MCF 10A (cell line): ENCODE measurements at regions not wholly inside any gene's neighbourhood (a gene's known extent, or its start where the extent isn't known, plus 50 kb on each side); places are given as distances from the start of the nearest gene placed in this dataset.
"Not testable (repeated sequence)": the region's sequence is repeated elsewhere in the genome, so short reads cannot be mapped to it uniquely, and the experiment has no call there.

Source experiments
- BruUV-seq: library from RNA; stranded (reverse); fragments of 400-500 nt; replicated peaks from 2 replicates; lab custom pipeline; 2021; lab: Mats Ljungman, UMichigan
- CTCF ChIA-PET: fragments of 300-600 bp; sonication (Branson Sonifier 250); formaldehyde crosslinking; extraction: SDS; loops from one replicate; lab custom pipeline; 2021; ENCODE audit warnings: antibody characterized with exemption, inconsistent platforms; lab: Yijun Ruan, JAX
- POLR2A ChIA-PET: fragments of 300-600, 350-650 bp; sonication (Branson Sonifier 250); formaldehyde crosslinking; extraction: SDS; loops from one replicate; lab custom pipeline; 2020; ENCODE audit warnings: antibody characterized with exemption, inconsistent platforms; lab: Yijun Ruan, JAX
- DNase-seq: peaks from one replicate; pipeline ENCODE4 v3.0.0-alpha.2; 2018; ENCODE audit not compliant: unreplicated experiment
- H3K27ac Mint-ChIP-seq: one replicate; pipeline ENCODE4 v1.8.0; 2022; ENCODE audit warnings: mild to moderate bottlenecking, low read depth, mixed read lengths; ENCODE audit not compliant: unreplicated experiment
- H3K27me3 Mint-ChIP-seq: one replicate; pipeline ENCODE4 v1.8.0; 2022; ENCODE audit warnings: mixed read lengths; ENCODE audit not compliant: insufficient read depth, unreplicated experiment
- H3K36me3 Mint-ChIP-seq: one replicate; pipeline ENCODE4 v1.8.0; 2022; ENCODE audit warnings: mild to moderate bottlenecking, moderate library complexity, mixed read lengths; ENCODE audit not compliant: insufficient read depth, unreplicated experiment
- H3K4me1 Mint-ChIP-seq: one replicate; pipeline ENCODE4 v1.8.0; 2022; ENCODE audit warnings: mixed read lengths; ENCODE audit not compliant: insufficient read depth, unreplicated experiment
- H3K4me3 Mint-ChIP-seq: one replicate; pipeline ENCODE4 v1.8.0; 2022; ENCODE audit warnings: mild to moderate bottlenecking, moderate library complexity, mixed read lengths; ENCODE audit not compliant: unreplicated experiment
- H3K9me3 Mint-ChIP-seq: one replicate; pipeline ENCODE4 v1.8.0; 2022; ENCODE audit warnings: mixed read lengths; ENCODE audit not compliant: unreplicated experiment
- intact Hi-C: fragments of 100-400 bp; cut with micrococcal nuclease; formaldehyde crosslinking; loops from 2 replicates; pipeline ENCODE4 v1.14.1; 2022
- TF ChIP-seq, protein P1 (sequence below): fragments of 200-600 bp; IDR thresholded peaks from one replicate; pipeline ENCODE4 v1.8.0; 2022; ENCODE audit warnings: antibody characterized with exemption, mild to moderate bottlenecking; ENCODE audit not compliant: unreplicated experiment

DNA sequence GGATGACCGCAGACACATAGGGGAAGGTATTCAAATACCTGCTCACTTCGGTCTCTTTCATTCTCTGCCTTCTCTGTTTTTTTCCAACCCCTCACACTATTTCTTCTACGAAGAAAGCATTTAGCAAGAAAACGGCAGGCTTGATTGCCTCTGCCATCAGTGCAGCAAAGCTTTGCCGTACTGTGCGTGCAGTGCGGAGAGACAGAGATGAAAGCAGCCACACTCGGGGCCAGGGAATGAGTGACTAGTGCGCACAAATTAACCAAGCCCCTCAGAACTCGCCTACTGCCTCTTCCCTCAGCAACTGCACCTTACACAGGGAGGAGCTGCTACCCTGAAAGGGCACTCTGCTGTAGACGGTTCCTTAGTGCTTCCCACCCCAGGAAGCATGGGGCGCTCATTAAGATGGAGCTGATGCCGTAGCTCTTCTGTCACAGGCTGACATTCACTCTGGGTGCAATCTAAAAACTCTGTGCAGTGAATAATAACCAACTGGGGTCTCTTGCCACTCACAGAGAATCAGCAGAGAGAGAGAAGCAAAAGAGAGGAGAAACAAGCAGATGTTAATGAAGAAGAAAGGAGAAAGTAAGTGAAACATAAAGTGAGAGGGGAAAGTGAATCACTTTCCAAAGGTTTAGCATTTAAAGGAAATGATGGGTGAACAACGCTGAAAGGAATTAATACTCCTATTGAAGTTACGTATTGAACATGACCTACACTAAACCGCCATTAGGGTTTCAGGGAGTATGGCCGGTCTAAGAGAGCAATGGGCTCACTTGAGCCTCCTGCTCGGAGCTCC is 69.4 kb downstream of the GRIN2B start:
- no peaks in the 10 kb centered on the region for H3K4me1 Mint-ChIP-seq
- no TSS peak for BruUV-seq
- no peak overlapping the region for H3K4me3 Mint-ChIP-seq
- TF ChIP-seq, protein P1, sequence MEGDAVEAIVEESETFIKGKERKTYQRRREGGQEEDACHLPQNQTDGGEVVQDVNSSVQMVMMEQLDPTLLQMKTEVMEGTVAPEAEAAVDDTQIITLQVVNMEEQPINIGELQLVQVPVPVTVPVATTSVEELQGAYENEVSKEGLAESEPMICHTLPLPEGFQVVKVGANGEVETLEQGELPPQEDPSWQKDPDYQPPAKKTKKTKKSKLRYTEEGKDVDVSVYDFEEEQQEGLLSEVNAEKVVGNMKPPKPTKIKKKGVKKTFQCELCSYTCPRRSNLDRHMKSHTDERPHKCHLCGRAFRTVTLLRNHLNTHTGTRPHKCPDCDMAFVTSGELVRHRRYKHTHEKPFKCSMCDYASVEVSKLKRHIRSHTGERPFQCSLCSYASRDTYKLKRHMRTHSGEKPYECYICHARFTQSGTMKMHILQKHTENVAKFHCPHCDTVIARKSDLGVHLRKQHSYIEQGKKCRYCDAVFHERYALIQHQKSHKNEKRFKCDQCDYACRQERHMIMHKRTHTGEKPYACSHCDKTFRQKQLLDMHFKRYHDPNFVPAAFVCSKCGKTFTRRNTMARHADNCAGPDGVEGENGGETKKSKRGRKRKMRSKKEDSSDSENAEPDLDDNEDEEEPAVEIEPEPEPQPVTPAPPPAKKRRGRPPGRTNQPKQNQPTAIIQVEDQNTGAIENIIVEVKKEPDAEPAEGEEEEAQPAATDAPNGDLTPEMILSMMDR: no peak
- no peak for DNase-seq
- ChIA-PET CTCF (no interaction called here), POLR2A (no interaction called here)
- H3K27me3 Mint-ChIP-seq: peaks cover 46% of the 10 kb centered on the region
- intact Hi-C loops: no loop called here
- H3K36me3 Mint-ChIP-seq: no peaks in the 10 kb centered on the region
- H3K9me3 Mint-ChIP-seq: peaks cover 7% of the 10 kb centered on the region
- H3K27ac Mint-ChIP-seq: no peak overlapping the region

DNA sequence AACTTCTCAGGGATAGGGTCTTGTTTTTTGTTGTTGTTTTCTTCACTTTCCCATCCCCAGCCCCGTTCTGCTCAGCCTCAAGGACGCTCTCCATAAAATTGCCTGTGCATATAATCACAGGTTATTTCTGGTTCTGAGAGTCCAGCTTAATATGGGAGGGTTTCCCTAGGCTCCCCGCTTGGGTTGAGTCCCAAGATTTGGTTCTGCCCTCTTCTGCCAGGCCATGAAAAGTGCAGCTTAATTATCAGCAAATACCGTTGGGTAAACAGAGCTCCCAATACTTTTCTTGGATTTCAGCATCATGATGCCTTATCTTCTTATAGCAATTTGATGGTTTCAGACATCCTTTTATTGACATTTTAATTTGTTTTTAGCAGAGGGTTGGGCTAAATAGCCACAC is 75.6 kb downstream of the GRIN2B start:
- no TSS peak for BruUV-seq
- H3K27me3 Mint-ChIP-seq: peaks cover 53% of the 10 kb centered on the region
- intact Hi-C loops: loop anchor here (5.0 kb wide), 1 partner anchor 43 kb away; no protein-coding TSS in a partner anchor
- ChIA-PET CTCF (interaction anchor here (1.2 to 1.7 kb wide), 2 partner anchors 15 to 167 kb away, joined by 3 to 6 read pairs; no protein-coding TSS in a partner anchor), POLR2A (no interaction called here)
- no peak overlapping the region for H3K4me3 Mint-ChIP-seq
- TF ChIP-seq, protein P1: no peak
- DNase-seq: peak; percentile 10
- H3K36me3 Mint-ChIP-seq: no peaks in the 10 kb centered on the region
- H3K9me3 Mint-ChIP-seq: no peaks in the 10 kb centered on the region
- H3K27ac Mint-ChIP-seq: no peak overlapping the region
- H3K4me1 Mint-ChIP-seq: no peaks in the 10 kb centered on the region

DNA sequence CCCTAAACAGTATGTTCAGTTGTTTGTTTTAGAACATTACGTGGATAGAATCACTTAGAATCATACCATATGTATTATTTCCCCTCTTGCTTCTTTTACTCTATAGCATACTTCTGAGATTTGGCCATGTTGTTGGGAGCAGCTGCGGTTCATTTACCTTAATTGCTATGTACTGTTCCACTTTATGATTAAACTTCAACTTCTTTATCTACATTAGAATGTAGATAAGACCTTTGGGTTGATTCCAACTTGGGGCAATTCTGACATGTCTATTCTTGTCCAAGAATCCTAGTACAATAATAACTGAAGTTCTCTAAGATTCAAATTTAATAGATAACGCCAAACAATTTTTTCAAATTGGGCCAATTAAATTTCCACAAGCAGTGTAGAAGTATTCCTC is 80.7 kb downstream of the GRIN2B start:
- intact Hi-C loops: no loop called here
- Mint-ChIP-seq H3K36me3 (no peaks in the 10 kb centered on the region), H3K27ac (no peak overlapping the region), H3K4me3 (no peak overlapping the region), H3K4me1 (no peaks in the 10 kb centered on the region), H3K9me3 (peaks cover 6% of the 10 kb centered on the region), H3K27me3 (peaks cover 41% of the 10 kb centered on the region)
- DNase-seq: no peak
- TF ChIP-seq, protein P1: no peak
- ChIA-PET CTCF (no interaction called here), POLR2A (no interaction called here)
- no TSS peak for BruUV-seq

DNA sequence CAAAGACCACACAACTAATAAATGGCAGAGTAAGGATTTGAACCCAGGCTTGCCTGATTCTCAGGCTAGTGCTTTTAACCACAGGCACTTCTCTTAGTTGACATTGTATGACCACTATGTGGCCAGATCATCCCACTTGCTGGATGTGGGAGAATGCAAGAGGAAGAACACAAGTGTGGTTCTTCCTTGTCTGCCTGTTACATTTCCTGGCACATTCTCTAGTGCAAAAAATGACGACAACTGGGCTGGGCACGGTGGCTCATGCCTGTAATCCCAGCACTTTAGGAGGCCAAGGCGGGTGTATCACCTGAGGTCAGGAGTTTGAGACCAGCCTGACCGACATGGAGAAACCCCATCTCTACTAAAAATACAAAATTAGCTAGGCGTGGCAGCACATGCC is 83.0 kb downstream of the GRIN2B start:
- H3K9me3 Mint-ChIP-seq, intact Hi-C loops, BruUV-seq, POLR2A ChIA-PET, H3K36me3 Mint-ChIP-seq, DNase-seq, H3K4me3 Mint-ChIP-seq, H3K4me1 Mint-ChIP-seq, H3K27ac Mint-ChIP-seq: not testable (repeated sequence)
- CTCF ChIA-PET: interaction anchor here (0.6 kb wide), 2 partner anchors 530 to 1006 kb away, joined by 3 read pairs; no protein-coding TSS in a partner anchor
- H3K27me3 Mint-ChIP-seq: peaks cover 30% of the 10 kb centered on the region
